A549 (cell line): ENCODE measurements at regions not wholly inside any gene's neighbourhood (a gene's known extent, or its start where the extent isn't known, plus 50 kb on each side); places are given as distances from the start of the nearest gene placed in this dataset.

ENCODE experiments used
- CHD4 ChIP-seq: fragments of 200-600 bp; sonication (generic); IDR thresholded peaks from 2 replicates; pipeline ENCODE4 v1.6.1; 2016; ENCODE audit warnings: antibody characterized with exemption, mild to moderate bottlenecking, borderline replicate concordance
- CTCF ChIP-seq: fragments of >200 bp; sonication (Bioruptor Twin); formaldehyde crosslinking; IDR thresholded peaks from 3 replicates; pipeline ENCODE4 v1.5.1; 2016
- E2F6 ChIP-seq: IDR thresholded peaks from 2 replicates; pipeline ENCODE4 v1.6.1; 2012; ENCODE audit warnings: low read depth, borderline replicate concordance
- ELK1 ChIP-seq: fragments of 150-350 bp; IDR thresholded peaks from 2 replicates; pipeline ENCODE4 v1.6.1; 2014; ENCODE audit warnings: low read depth, mild to moderate bottlenecking, low read length
- HDAC2 ChIP-seq: fragments of 200-600 bp; sonication (generic); IDR thresholded peaks from 2 replicates; pipeline ENCODE4 v1.6.1; 2016
- KDM5A ChIP-seq: fragments of 200-600 bp; sonication (generic); IDR thresholded peaks from 2 replicates; pipeline ENCODE4 v1.6.1; 2016; ENCODE audit warnings: antibody characterized with exemption, mild to moderate bottlenecking
- MAX ChIP-seq: IDR thresholded peaks from 2 replicates; pipeline ENCODE4 v1.6.1; 2012
- REST ChIP-seq: fragments of 200-600 bp; sonication (generic); IDR thresholded peaks from 2 replicates; pipeline ENCODE4 v1.6.1; 2016; ENCODE audit warnings: antibody characterized with exemption, mild to moderate bottlenecking, moderate library complexity
- RNF2 ChIP-seq: fragments of 200-600 bp; sonication (generic); IDR thresholded peaks from 2 replicates; pipeline ENCODE4 v1.6.1; 2016; ENCODE audit warnings: low read depth, mild to moderate bottlenecking, antibody characterized with exemption, moderate library complexity, borderline replicate concordance
- SREBF2 ChIP-seq: fragments of 450-650 bp; IDR thresholded peaks from 2 replicates; pipeline ENCODE4 v1.6.1; 2014; ENCODE audit warnings: mild to moderate bottlenecking, moderate library complexity

GRCh38 chr5:123718238-123718637, 206.3 kb downstream of the CSNK1G3 start:
- TF ChIP-seq REST = no peak
- TF ChIP-seq CTCF = no peak
- no peak for TF ChIP-seq HDAC2
- no peak for TF ChIP-seq ELK1
- TF ChIP-seq E2F6 = no peak
- no peak for TF ChIP-seq SREBF2
- TF ChIP-seq RNF2 = no peak
- no peak for TF ChIP-seq MAX
- TF ChIP-seq CHD4 = no peak
- no peak for TF ChIP-seq KDM5A
